ENCODE measurements at regions not wholly inside any gene's neighbourhood (a gene's known extent, or its start where the extent isn't known, plus 50 kb on each side); places are given as distances from the start of the nearest gene placed in this dataset.

- Histone ChIP-seq H3K4me2 (ENCODE audit: control insufficient read depth, extremely low read depth, insufficient read depth, low read depth, low read length) (no peak overlapping the region), H3K4me3 (ENCODE audit: control insufficient read depth in 2 of 3, extremely low read depth in 1 of 3, insufficient read depth in 2 of 3, low read depth in 1 of 3, low read length in 3 of 3) (no peak overlapping the region), H3K79me2 (ENCODE audit: control insufficient read depth, insufficient read depth, low read length) (no peaks in the 10 kb centered on the region), H3K36me3 (ENCODE audit: control insufficient read depth in 2 of 2, extremely low read depth in 1 of 2, insufficient read depth in 2 of 2, low read length in 2 of 2) (no peaks in the 10 kb centered on the region), H3K27ac (ENCODE audit: control insufficient read depth, insufficient read depth, low read length) (no peak overlapping the region), H3K27me3 (ENCODE audit: control insufficient read depth, extremely low read depth, insufficient read depth, low read length) (no peaks in the 10 kb centered on the region), H3K9me3 (ENCODE audit: control insufficient read depth, low read depth, low read length) (no peaks in the 10 kb centered on the region), H3K4me1 (ENCODE audit: control insufficient read depth, extremely low read depth, insufficient read depth, low read length) (no peaks in the 10 kb centered on the region), H4K20me1 (ENCODE audit: control insufficient read depth, extremely low read depth, insufficient read depth, low read length) (no peaks in the 10 kb centered on the region), H2AFZ (ENCODE audit: control insufficient read depth, low read length) (no peak overlapping the region), H3K9me1 (ENCODE audit: control insufficient read depth, extremely low read depth, insufficient read depth, low read length) (no peaks in the 10 kb centered on the region), H3K9ac (ENCODE audit: control insufficient read depth, extremely low read depth, insufficient read depth, low read length) (no peak overlapping the region)
- no peak for TF ChIP-seq CTCF (optimal IDR thresholded peaks at IDR 0.05 in 1 of 3, IDR thresholded peaks at IDR 0.05 in 1 of 3, conservative IDR thresholded peaks at IDR 0.05 in 1 of 3; ENCODE audit: extremely low read depth in 1 of 3, insufficient read depth in 2 of 3, low read length in 3 of 3)
- no peak for TF ChIP-seq EZH2 (IDR thresholded peaks at IDR 0.05; ENCODE audit: low read length)
- FAIRE-seq (no peak), DNase-seq (ENCODE audit: low read depth, low spot score) (no peak)
- dilution Hi-C loops (cut with MboI; ENCODE audit: extremely low pct_ligation_motif_present, low sequenced_read_pairs) = no loop called here
Observed at GRCh38 chr3:82493858-82494257, 732.4 kb upstream of the GBE1 start.

- H3K27ac ChIP-seq (ENCODE audit: control insufficient read depth, insufficient read depth, low read length) = no peak overlapping the region
- no peak for FAIRE-seq
- no peaks in the 10 kb centered on the region for H3K9me1 ChIP-seq (ENCODE audit: control insufficient read depth, extremely low read depth, insufficient read depth, low read length)
- no peak overlapping the region for H3K9ac ChIP-seq (ENCODE audit: control insufficient read depth, extremely low read depth, insufficient read depth, low read length)
- no peak for DNase-seq (ENCODE audit: low read depth, low spot score)
- H3K27me3 ChIP-seq (ENCODE audit: control insufficient read depth, extremely low read depth, insufficient read depth, low read length) = no peaks in the 10 kb centered on the region
- H3K4me2 ChIP-seq (ENCODE audit: control insufficient read depth, extremely low read depth, insufficient read depth, low read depth, low read length) = no peak overlapping the region
- no peak overlapping the region for H3K4me3 ChIP-seq (ENCODE audit: control insufficient read depth in 2 of 3, extremely low read depth in 1 of 3, insufficient read depth in 2 of 3, low read depth in 1 of 3, low read length in 3 of 3)
- H3K79me2 ChIP-seq (ENCODE audit: control insufficient read depth, insufficient read depth, low read length) = no peaks in the 10 kb centered on the region
- TF ChIP-seq EZH2 (IDR thresholded peaks at IDR 0.05; ENCODE audit: low read length) (no peak), CTCF (optimal IDR thresholded peaks at IDR 0.05 in 1 of 3, IDR thresholded peaks at IDR 0.05 in 1 of 3, conservative IDR thresholded peaks at IDR 0.05 in 1 of 3; ENCODE audit: extremely low read depth in 1 of 3, insufficient read depth in 2 of 3, low read length in 3 of 3) (no peak)
- H3K9me3 ChIP-seq (ENCODE audit: control insufficient read depth, low read depth, low read length) = no peaks in the 10 kb centered on the region
- H3K4me1 ChIP-seq (ENCODE audit: control insufficient read depth, extremely low read depth, insufficient read depth, low read length) = peaks cover 9% of the 10 kb centered on the region
- no peaks in the 10 kb centered on the region for H3K36me3 ChIP-seq (ENCODE audit: control insufficient read depth in 2 of 2, extremely low read depth in 1 of 2, insufficient read depth in 2 of 2, low read length in 2 of 2)
- H4K20me1 ChIP-seq (ENCODE audit: control insufficient read depth, extremely low read depth, insufficient read depth, low read length) = no peaks in the 10 kb centered on the region
- H2AFZ ChIP-seq (ENCODE audit: control insufficient read depth, low read length) = no peak overlapping the region
- dilution Hi-C loops (cut with MboI; ENCODE audit: extremely low pct_ligation_motif_present, low sequenced_read_pairs) = no loop called here
Observed at GRCh38 chr3:82475306-82475705, 713.9 kb upstream of the GBE1 start.

Data from keratinocyte (primary cell).